Erythroblast (primary cell): ENCODE measurements at regions not wholly inside any gene's neighbourhood (a gene's known extent, or its start where the extent isn't known, plus 50 kb on each side); places are given as distances from the start of the nearest gene placed in this dataset.

Source experiments
- GATA1 ChIP-seq: IDR thresholded peaks from 2 replicates; pipeline ENCODE4 v1.6.1; 2011; ENCODE audit warnings: low read depth, mild to moderate bottlenecking, control low read depth, low read length, moderate library complexity
- POLR2A ChIP-seq: IDR thresholded peaks from 2 replicates; pipeline ENCODE4 v1.6.1; 2011; ENCODE audit warnings: mild to moderate bottlenecking, low read length

DNA sequence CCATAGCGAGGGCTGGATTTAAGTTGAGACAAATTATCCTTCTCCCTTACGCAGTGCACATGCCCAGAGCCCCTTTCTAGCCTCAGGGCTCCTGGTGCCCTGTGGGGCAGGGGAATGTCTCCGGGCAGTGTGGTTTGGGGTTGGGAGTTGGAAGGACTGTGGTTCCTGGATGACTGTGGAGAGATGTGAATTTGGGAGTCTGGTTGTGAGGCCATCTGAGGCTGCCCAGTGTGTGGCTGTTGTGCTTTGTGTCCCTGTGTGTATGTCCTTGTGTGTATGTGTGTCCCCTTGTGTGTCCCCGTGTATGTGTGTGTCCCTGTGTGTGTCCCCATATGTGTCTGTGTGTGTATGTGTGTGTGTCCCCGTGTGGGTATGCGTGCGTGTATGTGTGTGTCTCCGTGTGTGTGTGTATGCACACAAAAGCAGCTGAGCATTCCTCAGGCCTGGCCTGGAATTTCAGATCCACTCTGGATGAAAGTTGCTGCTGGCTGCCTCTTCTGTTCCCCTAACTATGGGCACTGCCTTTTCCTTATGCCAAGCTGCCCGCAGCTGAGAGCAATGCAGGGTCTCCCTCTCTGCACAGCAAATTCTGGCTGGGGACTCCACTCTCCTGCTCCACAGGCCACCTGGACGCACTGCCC, 65.4 kb downstream of the UBIAD1 start:
- TF ChIP-seq POLR2A (no peak), GATA1 (no peak)
